ENCODE measurements at regions not wholly inside any gene's neighbourhood (a gene's known extent, or its start where the extent isn't known, plus 50 kb on each side); places are given as distances from the start of the nearest gene placed in this dataset.

DNA sequence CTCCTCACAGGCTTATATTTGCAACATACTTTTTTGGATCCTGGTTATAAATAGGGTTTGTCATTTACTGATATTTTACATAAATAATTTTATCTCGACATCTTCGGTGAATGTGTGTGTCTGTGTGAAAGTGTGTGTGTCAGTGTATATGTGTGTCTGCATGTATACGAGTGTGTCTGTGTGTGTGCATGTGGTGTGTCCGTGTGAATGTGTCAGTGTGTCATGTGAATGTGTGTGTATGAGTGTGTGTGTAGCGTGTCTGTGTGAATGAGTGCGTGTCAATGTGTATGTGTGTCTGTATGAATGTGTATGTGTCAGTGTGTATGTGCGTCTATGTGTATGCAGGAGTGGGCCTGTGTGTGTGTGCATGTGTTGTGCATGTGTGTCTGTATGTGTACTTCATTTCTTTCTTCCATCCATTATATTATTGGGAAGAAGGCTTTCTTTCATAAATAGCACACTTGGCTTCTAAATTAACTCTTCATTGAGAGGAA, 161.6 kb downstream of the ST6GAL2 start:
- TF ChIP-seq CTCF (IDR thresholded peaks at IDR 0.05; ENCODE audit: low read depth, low read length, poor library complexity, severe bottlenecking) (no peak), EZH2phosphoT487 (IDR thresholded peaks at IDR 0.05; ENCODE audit: borderline replicate concordance, low read length) (no peak)

Measured in DOHH2 (cell line).